ENCODE measurements at regions not wholly inside any gene's neighbourhood (a gene's known extent, or its start where the extent isn't known, plus 50 kb on each side); places are given as distances from the start of the nearest gene placed in this dataset.

DNA sequence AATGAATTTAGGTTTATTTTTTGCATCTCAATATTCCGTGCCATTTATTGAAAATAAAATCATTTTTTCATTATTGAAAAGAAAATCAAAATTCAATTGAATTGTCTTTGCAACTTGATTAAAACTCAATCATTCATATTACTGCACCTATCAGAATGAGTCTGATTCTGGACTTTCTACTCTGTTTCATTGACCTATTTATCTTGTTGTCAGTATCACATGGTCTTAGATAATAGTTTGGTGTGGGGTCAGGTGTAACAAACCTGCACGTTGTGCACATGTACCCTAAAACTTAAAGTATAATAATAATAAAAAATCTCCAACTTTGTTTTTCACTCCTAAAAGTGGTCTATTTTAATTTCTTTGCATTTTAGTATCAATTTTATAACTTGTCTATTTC is 422.9 kb downstream of the RAD51AP2 start:
- Mint-ChIP-seq H3K36me3 (no peaks in the 10 kb centered on the region), H3K27me3 (ENCODE audit: low read depth in 2 of 2) (no peaks in the 10 kb centered on the region), H3K4me3 (no peak overlapping the region), H3K9me3 (peaks cover 0 to 2% of the 10 kb centered on the region in 2 donors), H3K27ac (no peak overlapping the region), H3K4me1 (no peaks in the 10 kb centered on the region)
- Histone ChIP-seq H3K4me3 (ENCODE audit: low read length) (no peak overlapping the region), H3K27me3 (ENCODE audit: control insufficient read depth, insufficient read depth, low read length) (no peaks in the 10 kb centered on the region), H3K4me1 (ENCODE audit: control insufficient read depth, insufficient read depth, low read length) (no peaks in the 10 kb centered on the region), H3K36me3 (ENCODE audit: control insufficient read depth, insufficient read depth, low read length) (no peaks in the 10 kb centered on the region), H3K27ac (ENCODE audit: low read length) (no peak overlapping the region), H3K9me3 (ENCODE audit: control insufficient read depth, insufficient read depth, low read length) (no peaks in the 10 kb centered on the region)
- WGBS (ENCODE audit: insufficient coverage), result no CpG with 5 or more reads among the region's 2 CpGs
- TF ChIP-seq, protein P1, sequence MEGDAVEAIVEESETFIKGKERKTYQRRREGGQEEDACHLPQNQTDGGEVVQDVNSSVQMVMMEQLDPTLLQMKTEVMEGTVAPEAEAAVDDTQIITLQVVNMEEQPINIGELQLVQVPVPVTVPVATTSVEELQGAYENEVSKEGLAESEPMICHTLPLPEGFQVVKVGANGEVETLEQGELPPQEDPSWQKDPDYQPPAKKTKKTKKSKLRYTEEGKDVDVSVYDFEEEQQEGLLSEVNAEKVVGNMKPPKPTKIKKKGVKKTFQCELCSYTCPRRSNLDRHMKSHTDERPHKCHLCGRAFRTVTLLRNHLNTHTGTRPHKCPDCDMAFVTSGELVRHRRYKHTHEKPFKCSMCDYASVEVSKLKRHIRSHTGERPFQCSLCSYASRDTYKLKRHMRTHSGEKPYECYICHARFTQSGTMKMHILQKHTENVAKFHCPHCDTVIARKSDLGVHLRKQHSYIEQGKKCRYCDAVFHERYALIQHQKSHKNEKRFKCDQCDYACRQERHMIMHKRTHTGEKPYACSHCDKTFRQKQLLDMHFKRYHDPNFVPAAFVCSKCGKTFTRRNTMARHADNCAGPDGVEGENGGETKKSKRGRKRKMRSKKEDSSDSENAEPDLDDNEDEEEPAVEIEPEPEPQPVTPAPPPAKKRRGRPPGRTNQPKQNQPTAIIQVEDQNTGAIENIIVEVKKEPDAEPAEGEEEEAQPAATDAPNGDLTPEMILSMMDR (IDR thresholded peaks at IDR 0.05), result no peak
- ATAC-seq (no peak), DNase-seq (no peak)
- intact Hi-C loops (cut with micrococcal nuclease), result no loop called here

- peaks cover 0 to 2% of the 10 kb centered on the region in 2 donors for H3K9me3 Mint-ChIP-seq
- intact Hi-C loops (cut with micrococcal nuclease), result no loop called here
- no peak for ATAC-seq
- no peak overlapping the region for H3K27ac Mint-ChIP-seq
- no peak overlapping the region for H3K27ac ChIP-seq (ENCODE audit: low read length)
- no peaks in the 10 kb centered on the region for H3K36me3 ChIP-seq (ENCODE audit: control insufficient read depth, insufficient read depth, low read length)
- peaks cover 3% of the 10 kb centered on the region for H3K9me3 ChIP-seq (ENCODE audit: control insufficient read depth, insufficient read depth, low read length)
- no peak overlapping the region for H3K4me3 ChIP-seq (ENCODE audit: low read length)
- no peaks in the 10 kb centered on the region for H3K4me1 Mint-ChIP-seq
- TF ChIP-seq, protein P1 (IDR thresholded peaks at IDR 0.05), result no peak
- H3K4me1 ChIP-seq (ENCODE audit: control insufficient read depth, insufficient read depth, low read length), result no peaks in the 10 kb centered on the region
- DNase-seq, result no peak
- no peak overlapping the region for H3K4me3 Mint-ChIP-seq
- no peaks in the 10 kb centered on the region for H3K27me3 Mint-ChIP-seq (ENCODE audit: low read depth in 2 of 2)
- H3K36me3 Mint-ChIP-seq, result no peaks in the 10 kb centered on the region
- no peaks in the 10 kb centered on the region for H3K27me3 ChIP-seq (ENCODE audit: control insufficient read depth, insufficient read depth, low read length)
- WGBS (ENCODE audit: insufficient coverage), result no CpG with 5 or more reads among the region's 1 CpG
These were observed 424.5 kb downstream of the RAD51AP2 start for GRCh38 chr2:17093712-17094111.

DNA sequence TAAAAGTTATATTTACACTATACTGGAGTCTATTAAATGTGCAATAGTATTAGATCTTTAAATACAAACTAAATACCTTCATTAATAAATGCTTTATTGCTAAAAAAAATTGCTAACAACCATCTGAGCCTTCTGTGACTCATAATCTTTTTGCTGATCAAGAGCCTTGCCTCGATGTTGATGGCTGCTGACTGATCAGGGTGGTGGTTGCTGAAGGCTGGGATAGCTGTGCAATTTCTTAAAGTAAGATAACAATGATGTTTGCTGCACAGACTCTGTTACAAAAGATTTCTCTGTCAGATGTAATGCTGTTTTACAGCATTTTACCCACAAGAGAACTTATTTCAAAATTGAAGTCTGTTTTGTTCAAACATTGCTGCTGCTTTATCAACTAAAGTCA is 421.4 kb upstream of the CYRIA start:
- H3K27me3 Mint-ChIP-seq (ENCODE audit: low read depth in 2 of 2), result no peaks in the 10 kb centered on the region
- H3K4me1 Mint-ChIP-seq, result no peaks in the 10 kb centered on the region
- peaks cover 3% of the 10 kb centered on the region for H3K9me3 ChIP-seq (ENCODE audit: control insufficient read depth, insufficient read depth, low read length)
- intact Hi-C loops (cut with micrococcal nuclease), result no loop called here
- no peaks in the 10 kb centered on the region for H3K27me3 ChIP-seq (ENCODE audit: control insufficient read depth, insufficient read depth, low read length)
- no peaks in the 10 kb centered on the region for H3K4me1 ChIP-seq (ENCODE audit: control insufficient read depth, insufficient read depth, low read length)
- H3K27ac Mint-ChIP-seq, result no peak overlapping the region
- ATAC-seq (no peak), DNase-seq (no peak)
- H3K36me3 Mint-ChIP-seq, result no peaks in the 10 kb centered on the region
- TF ChIP-seq, protein P1 (IDR thresholded peaks at IDR 0.05), result no peak
- no peak overlapping the region for H3K27ac ChIP-seq (ENCODE audit: low read length)
- peaks cover 0 to 7% of the 10 kb centered on the region in 2 donors for H3K9me3 Mint-ChIP-seq
- no peak overlapping the region for H3K4me3 ChIP-seq (ENCODE audit: low read length)
- WGBS (ENCODE audit: insufficient coverage), result 57% methylated on average over 1 of the region's 1 CpG
- H3K36me3 ChIP-seq (ENCODE audit: control insufficient read depth, insufficient read depth, low read length), result no peaks in the 10 kb centered on the region
- H3K4me3 Mint-ChIP-seq, result no peak overlapping the region

DNA sequence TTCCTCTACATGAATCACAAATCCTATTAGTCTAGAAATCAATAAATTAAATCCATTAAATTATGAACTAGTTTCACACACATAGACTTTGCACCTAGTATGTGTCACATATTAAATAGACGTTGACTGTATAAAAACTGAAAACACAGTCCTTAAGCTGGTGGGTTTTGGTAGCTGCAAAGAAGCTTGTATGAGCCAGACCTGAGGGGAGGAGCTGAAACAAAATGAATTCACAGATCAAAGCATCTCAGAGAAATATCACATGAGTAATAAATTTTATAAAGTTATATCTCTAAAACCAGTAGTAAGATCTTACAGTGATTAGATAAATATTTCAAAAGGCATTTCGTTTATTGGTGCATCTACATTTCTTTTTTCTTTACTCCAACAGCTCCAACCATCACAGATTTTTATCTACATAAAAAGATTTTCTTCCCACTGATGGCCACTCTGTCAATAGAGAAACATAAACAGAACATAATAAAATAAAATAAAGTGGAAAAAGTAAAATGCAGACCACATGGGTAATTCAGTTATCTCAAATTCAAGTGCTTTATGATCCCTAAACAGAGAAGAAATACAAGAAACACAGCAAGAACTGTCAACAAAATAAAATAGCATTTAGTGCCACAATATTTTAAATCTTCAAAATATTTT is 420.0 kb upstream of the CYRIA start:
- DNase-seq, result no peak
- ATAC-seq, result no peak
- peaks cover 3% of the 10 kb centered on the region for H3K9me3 ChIP-seq (ENCODE audit: control insufficient read depth, insufficient read depth, low read length)
- peaks cover 0 to 7% of the 10 kb centered on the region in 2 donors for H3K9me3 Mint-ChIP-seq
- no peaks in the 10 kb centered on the region for H3K36me3 ChIP-seq (ENCODE audit: control insufficient read depth, insufficient read depth, low read length)
- no peaks in the 10 kb centered on the region for H3K27me3 ChIP-seq (ENCODE audit: control insufficient read depth, insufficient read depth, low read length)
- no peaks in the 10 kb centered on the region for H3K4me1 Mint-ChIP-seq
- 57% methylated on average over 1 of the region's 2 CpGs for WGBS (ENCODE audit: insufficient coverage)
- H3K4me3 Mint-ChIP-seq, result no peak overlapping the region
- H3K36me3 Mint-ChIP-seq, result no peaks in the 10 kb centered on the region
- H3K4me3 ChIP-seq (ENCODE audit: low read length), result no peak overlapping the region
- H3K27ac Mint-ChIP-seq, result no peak overlapping the region
- intact Hi-C loops (cut with micrococcal nuclease), result no loop called here
- TF ChIP-seq, protein P1 (IDR thresholded peaks at IDR 0.05), result no peak
- H3K27ac ChIP-seq (ENCODE audit: low read length), result no peak overlapping the region
- no peaks in the 10 kb centered on the region for H3K27me3 Mint-ChIP-seq (ENCODE audit: low read depth in 2 of 2)
- no peaks in the 10 kb centered on the region for H3K4me1 ChIP-seq (ENCODE audit: control insufficient read depth, insufficient read depth, low read length)
